ENCODE measurements at regions not wholly inside any gene's neighbourhood (a gene's known extent, or its start where the extent isn't known, plus 50 kb on each side); places are given as distances from the start of the nearest gene placed in this dataset.

- DNase-seq, result no peak
Observed at GRCh38 chr7:31284106-31284505, 56.4 kb downstream of the NEUROD6 start.

- no peak for DNase-seq
Observed at GRCh38 chr7:31271641-31272405, 68.7 kb downstream of the NEUROD6 start.

GRCh38 chr7:31267486-31267885 lies 73.0 kb downstream of the NEUROD6 start:
- DNase-seq, result no peak

GRCh38 chr7:31263338-31263737 lies 77.2 kb downstream of the NEUROD6 start:
- DNase-seq, result no peak

- no peak for DNase-seq
Observed at GRCh38 chr7:31261341-31261740, 79.2 kb downstream of the NEUROD6 start.

- no peak for DNase-seq
Observed at GRCh38 chr7:31260851-31261250, 79.7 kb downstream of the NEUROD6 start.

- no peak for DNase-seq
Observed at GRCh38 chr7:31258391-31258790, 82.1 kb downstream of the NEUROD6 start.

GRCh38 chr7:31256506-31256905 lies 84.0 kb downstream of the NEUROD6 start:
- no peak for DNase-seq

GRCh38 chr7:31254926-31255325 lies 85.6 kb downstream of the NEUROD6 start:
- DNase-seq, result peak; percentile 57

- DNase-seq, result no peak
Observed at GRCh38 chr7:31253532-31253931, 87.0 kb downstream of the NEUROD6 start.

GRCh38 chr7:31251441-31251840 lies 89.1 kb downstream of the NEUROD6 start:
- DNase-seq, result no peak

GRCh38 chr7:31249671-31250070 lies 90.9 kb downstream of the NEUROD6 start:
- DNase-seq, result no peak

- no peak for DNase-seq
Observed at GRCh38 chr7:31236868-31237267, 103.7 kb downstream of the NEUROD6 start.

GRCh38 chr7:31234836-31235605 lies 105.5 kb downstream of the NEUROD6 start:
- no peak for DNase-seq

GRCh38 chr7:31228957-31229356 lies 111.6 kb downstream of the NEUROD6 start:
- no peak for DNase-seq

GRCh38 chr7:31214751-31215150 lies 125.8 kb downstream of the NEUROD6 start:
- no peak for DNase-seq

- DNase-seq, result no peak
Observed at GRCh38 chr7:31211281-31211680, 129.2 kb downstream of the NEUROD6 start.

- no peak for DNase-seq
Observed at GRCh38 chr7:31204071-31204470, 136.5 kb downstream of the NEUROD6 start.

GRCh38 chr7:31203551-31203950 lies 137.0 kb downstream of the NEUROD6 start:
- no peak for DNase-seq

GRCh38 chr7:31202801-31203200 lies 137.7 kb downstream of the NEUROD6 start:
- DNase-seq, result no peak

- peak; percentile 43 for DNase-seq
Observed at GRCh38 chr7:31192986-31193385, 140.9 kb downstream of the ADCYAP1R1 start.

GRCh38 chr7:31190906-31191305 lies 138.8 kb downstream of the ADCYAP1R1 start:
- no peak for DNase-seq

- no peak for DNase-seq
Observed at GRCh38 chr7:31186202-31186601, 134.1 kb downstream of the ADCYAP1R1 start.

- no peak for DNase-seq
Observed at GRCh38 chr7:31175672-31176071, 123.6 kb downstream of the ADCYAP1R1 start.

Measured in fibroblast of skin of right quadriceps (primary cell).